M059J (cell line): ENCODE measurements at regions not wholly inside any gene's neighbourhood (a gene's known extent, or its start where the extent isn't known, plus 50 kb on each side); places are given as distances from the start of the nearest gene placed in this dataset.
"Not testable (repeated sequence)": the region's sequence is repeated elsewhere in the genome, so short reads cannot be mapped to it uniquely, and the experiment has no call there.

Source experiments
- DNase-seq: peaks from one replicate; pipeline ENCODE4 v3.0.0-alpha.2; 2012; ENCODE audit warnings: low read depth

- no peak for DNase-seq
Measured at GRCh38 chr17:20941872-20942271, 100.9 kb downstream of the USP22 start.

- DNase-seq, result peak; percentile 26
Measured at GRCh38 chr17:20944014-20944865, 98.6 kb downstream of the USP22 start.

GRCh38 chr17:20947708-20948107 is 95.1 kb downstream of the USP22 start:
- DNase-seq, result not testable (repeated sequence)

- DNase-seq, result no peak
Measured at GRCh38 chr17:20948984-20949777, 93.6 kb downstream of the USP22 start.
